ENCODE measurements at regions not wholly inside any gene's neighbourhood (a gene's known extent, or its start where the extent isn't known, plus 50 kb on each side); places are given as distances from the start of the nearest gene placed in this dataset.

DNA sequence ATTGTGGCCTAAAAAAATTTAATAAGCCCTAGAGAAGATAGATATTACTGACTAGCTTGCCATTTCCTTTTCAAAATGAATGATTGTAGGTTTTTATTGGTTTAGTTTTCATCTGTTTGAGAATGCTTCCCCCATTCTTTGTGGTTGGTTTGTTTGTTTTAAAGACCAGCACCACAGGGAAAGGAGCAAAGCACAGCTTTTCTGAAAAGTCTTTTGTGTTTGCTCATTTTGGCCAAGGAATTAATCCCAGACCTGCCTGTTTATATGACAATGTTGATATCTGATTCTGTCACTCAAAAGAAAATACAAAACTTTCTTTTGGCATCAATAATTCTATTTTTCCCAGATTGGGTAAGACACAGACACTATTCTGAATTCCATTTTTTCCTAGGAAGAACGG, 312.5 kb upstream of the FLRT2 start:
- TF ChIP-seq, protein P1, sequence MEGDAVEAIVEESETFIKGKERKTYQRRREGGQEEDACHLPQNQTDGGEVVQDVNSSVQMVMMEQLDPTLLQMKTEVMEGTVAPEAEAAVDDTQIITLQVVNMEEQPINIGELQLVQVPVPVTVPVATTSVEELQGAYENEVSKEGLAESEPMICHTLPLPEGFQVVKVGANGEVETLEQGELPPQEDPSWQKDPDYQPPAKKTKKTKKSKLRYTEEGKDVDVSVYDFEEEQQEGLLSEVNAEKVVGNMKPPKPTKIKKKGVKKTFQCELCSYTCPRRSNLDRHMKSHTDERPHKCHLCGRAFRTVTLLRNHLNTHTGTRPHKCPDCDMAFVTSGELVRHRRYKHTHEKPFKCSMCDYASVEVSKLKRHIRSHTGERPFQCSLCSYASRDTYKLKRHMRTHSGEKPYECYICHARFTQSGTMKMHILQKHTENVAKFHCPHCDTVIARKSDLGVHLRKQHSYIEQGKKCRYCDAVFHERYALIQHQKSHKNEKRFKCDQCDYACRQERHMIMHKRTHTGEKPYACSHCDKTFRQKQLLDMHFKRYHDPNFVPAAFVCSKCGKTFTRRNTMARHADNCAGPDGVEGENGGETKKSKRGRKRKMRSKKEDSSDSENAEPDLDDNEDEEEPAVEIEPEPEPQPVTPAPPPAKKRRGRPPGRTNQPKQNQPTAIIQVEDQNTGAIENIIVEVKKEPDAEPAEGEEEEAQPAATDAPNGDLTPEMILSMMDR (IDR thresholded peaks at IDR 0.05) = no peak
- no peak for TF ChIP-seq POLR2AphosphoS5 (IDR thresholded peaks at IDR 0.05)
- no peak for TF ChIP-seq EP300 (IDR thresholded peaks at IDR 0.05; ENCODE audit: low read depth)
- no peak for TF ChIP-seq POLR2A (IDR thresholded peaks at IDR 0.05)

All from transverse colon (tissue), 4 donors.